Effector CD4-positive, alpha-beta T cell (primary cell): ENCODE measurements at regions not wholly inside any gene's neighbourhood (a gene's known extent, or its start where the extent isn't known, plus 50 kb on each side); places are given as distances from the start of the nearest gene placed in this dataset.
"Not testable (repeated sequence)": the region's sequence is repeated elsewhere in the genome, so short reads cannot be mapped to it uniquely, and the experiment has no call there.

Source experiments
- DNase-seq: peaks from one replicate; pipeline ENCODE4 v3.0.0-alpha.2; 2020

GRCh38 chr3:81173514-81173913, 587.9 kb downstream of the GBE1 start:
- DNase-seq, result no peak

- DNase-seq, result no peak
Observed at GRCh38 chr3:81170298-81170697, 591.1 kb downstream of the GBE1 start.

- DNase-seq, result no peak
Observed at GRCh38 chr3:81164806-81165205, 596.6 kb downstream of the GBE1 start.

GRCh38 chr3:81161851-81162250, 599.6 kb downstream of the GBE1 start:
- DNase-seq, result no peak

GRCh38 chr3:81161100-81161499, 600.3 kb downstream of the GBE1 start:
- DNase-seq, result no peak

- DNase-seq, result no peak
Observed at GRCh38 chr3:81154611-81155143, 606.8 kb downstream of the GBE1 start.

GRCh38 chr3:81152156-81152555, 609.3 kb downstream of the GBE1 start:
- DNase-seq, result no peak

- no peak for DNase-seq
Observed at GRCh38 chr3:81132995-81133394, 628.5 kb downstream of the GBE1 start.

GRCh38 chr3:81105789-81106488, 655.5 kb downstream of the GBE1 start:
- DNase-seq, result no peak

- no peak for DNase-seq
Observed at GRCh38 chr3:81105206-81105605, 656.2 kb downstream of the GBE1 start.

- DNase-seq, result no peak
Observed at GRCh38 chr3:81097889-81098288, 663.6 kb downstream of the GBE1 start.

- DNase-seq, result no peak
Observed at GRCh38 chr3:81095956-81096355, 665.5 kb downstream of the GBE1 start.

- DNase-seq, result no peak
Observed at GRCh38 chr3:81094986-81095385, 666.5 kb downstream of the GBE1 start.

- DNase-seq, result no peak
Observed at GRCh38 chr3:81087607-81088006, 673.8 kb downstream of the GBE1 start.

- no peak for DNase-seq
Observed at GRCh38 chr3:81086348-81086747, 675.1 kb downstream of the GBE1 start.

- no peak for DNase-seq
Observed at GRCh38 chr3:81080608-81081007, 680.8 kb downstream of the GBE1 start.

- DNase-seq, result no peak
Observed at GRCh38 chr3:81072591-81072990, 688.9 kb downstream of the GBE1 start.

GRCh38 chr3:81068546-81068945, 692.9 kb downstream of the GBE1 start:
- no peak for DNase-seq

GRCh38 chr3:81063896-81064295, 697.5 kb downstream of the GBE1 start:
- no peak for DNase-seq

GRCh38 chr3:81051133-81051532, 710.3 kb downstream of the GBE1 start:
- DNase-seq, result not testable (repeated sequence)

GRCh38 chr3:81048058-81048665, 713.3 kb downstream of the GBE1 start:
- no peak for DNase-seq

GRCh38 chr3:81045976-81046375, 715.5 kb downstream of the GBE1 start:
- no peak for DNase-seq

GRCh38 chr3:81045246-81045645, 716.2 kb downstream of the GBE1 start:
- no peak for DNase-seq

- DNase-seq, result no peak
Observed at GRCh38 chr3:81043660-81044199, 717.7 kb downstream of the GBE1 start.
